ENCODE measurements at regions not wholly inside any gene's neighbourhood (a gene's known extent, or its start where the extent isn't known, plus 50 kb on each side); places are given as distances from the start of the nearest gene placed in this dataset.
"Not testable (repeated sequence)": the region's sequence is repeated elsewhere in the genome, so short reads cannot be mapped to it uniquely, and the experiment has no call there.

- CTCF ChIA-PET: interaction anchor here (0.7 to 9.8 kb wide), 17 partner anchors 10 to 150 kb away, joined by 3 to 92 read pairs (median 5); no protein-coding TSS in a partner anchor
- no peaks in the 10 kb centered on the region for H3K36me3 Mint-ChIP-seq
- DNase-seq (no peak), ATAC-seq (no peak)
- no peaks in the 10 kb centered on the region for H3K9me3 Mint-ChIP-seq (ENCODE audit: low read depth)
- peaks cover 41% of the 10 kb centered on the region for H3K27me3 Mint-ChIP-seq
- H3K27ac Mint-ChIP-seq: no peak overlapping the region
- H3K4me3 Mint-ChIP-seq: peak overlapping the region; percentile 18
- peaks cover 16% of the 10 kb centered on the region for H3K4me1 Mint-ChIP-seq
These were observed 62.2 kb downstream of the CCNE1 start for GRCh38 chr19:29873801-29874575.

DNA sequence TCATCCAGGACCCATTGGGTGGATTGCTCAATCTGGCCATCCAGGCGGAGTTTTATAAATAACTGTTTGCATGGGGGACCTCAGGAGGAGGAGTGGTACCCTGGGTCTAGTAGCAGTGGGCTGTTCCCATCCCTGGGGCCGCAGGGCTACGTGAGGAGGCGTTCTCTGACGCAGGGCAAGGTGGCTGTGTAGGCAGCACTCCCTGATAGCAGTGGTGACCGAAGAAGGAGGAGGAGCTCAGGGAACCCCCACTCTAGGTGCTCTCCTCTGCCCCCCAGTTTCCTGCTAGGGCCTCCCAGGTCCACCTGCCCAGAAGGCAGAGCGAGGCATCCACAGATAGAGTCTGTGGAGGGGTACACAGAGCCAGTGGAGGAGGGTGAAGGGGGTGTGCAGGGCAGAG, 64.1 kb downstream of the CCNE1 start:
- Mint-ChIP-seq H3K9me3 (ENCODE audit: low read depth) (no peaks in the 10 kb centered on the region), H3K4me3 (no peak overlapping the region), H3K27ac (no peak overlapping the region), H3K36me3 (no peaks in the 10 kb centered on the region), H3K4me1 (peaks cover 16% of the 10 kb centered on the region), H3K27me3 (peaks cover 46% of the 10 kb centered on the region)
- DNase-seq: no peak
- ATAC-seq: no peak
- CTCF ChIA-PET: interaction anchor here (1.1 to 9.8 kb wide), 3 partner anchors 25 to 146 kb away, joined by 4 to 92 read pairs (median 7); no protein-coding TSS in a partner anchor

- CTCF ChIA-PET: interaction anchor here (1.1 to 9.8 kb wide), 3 partner anchors 25 to 146 kb away, joined by 4 to 92 read pairs (median 7); no protein-coding TSS in a partner anchor
- peaks cover 44% of the 10 kb centered on the region for H3K27me3 Mint-ChIP-seq
- peak overlapping the region; percentile 21 for H3K4me3 Mint-ChIP-seq
- H3K4me1 Mint-ChIP-seq: peaks cover 16% of the 10 kb centered on the region
- H3K27ac Mint-ChIP-seq: no peak overlapping the region
- ATAC-seq: no peak
- H3K9me3 Mint-ChIP-seq (ENCODE audit: low read depth): no peaks in the 10 kb centered on the region
- DNase-seq: no peak
- no peaks in the 10 kb centered on the region for H3K36me3 Mint-ChIP-seq
These were observed 64.6 kb downstream of the CCNE1 start for GRCh38 chr19:29876414-29876813.

GRCh38 chr19:29876908-29877307, 65.1 kb downstream of the CCNE1 start:
- H3K27me3 Mint-ChIP-seq: peaks cover 39% of the 10 kb centered on the region
- peak overlapping the region; percentile 21 for H3K4me3 Mint-ChIP-seq
- CTCF ChIA-PET: interaction anchor here (0.7 to 9.8 kb wide), 4 partner anchors 19 to 147 kb away, joined by 3 to 92 read pairs (median 6); no protein-coding TSS in a partner anchor
- not testable (repeated sequence) for H3K9me3 Mint-ChIP-seq (ENCODE audit: low read depth); DNase-seq; H3K27ac Mint-ChIP-seq; ATAC-seq; H3K36me3 Mint-ChIP-seq
- peaks cover 15% of the 10 kb centered on the region for H3K4me1 Mint-ChIP-seq

- no peak for ATAC-seq
- Mint-ChIP-seq H3K36me3 (no peaks in the 10 kb centered on the region), H3K4me1 (peaks cover 6% of the 10 kb centered on the region), H3K4me3 (no peak overlapping the region), H3K27me3 (peaks cover 31% of the 10 kb centered on the region), H3K27ac (no peak overlapping the region), H3K9me3 (ENCODE audit: low read depth) (no peaks in the 10 kb centered on the region)
- CTCF ChIA-PET: interaction anchor here (0.6 to 1.9 kb wide), 3 partner anchors 117 to 149 kb away, joined by 3 to 8 read pairs (median 6); no protein-coding TSS in a partner anchor
- no peak for DNase-seq
These were observed 62.9 kb upstream of the URI1 start for GRCh38 chr19:29878973-29879654.

DNA sequence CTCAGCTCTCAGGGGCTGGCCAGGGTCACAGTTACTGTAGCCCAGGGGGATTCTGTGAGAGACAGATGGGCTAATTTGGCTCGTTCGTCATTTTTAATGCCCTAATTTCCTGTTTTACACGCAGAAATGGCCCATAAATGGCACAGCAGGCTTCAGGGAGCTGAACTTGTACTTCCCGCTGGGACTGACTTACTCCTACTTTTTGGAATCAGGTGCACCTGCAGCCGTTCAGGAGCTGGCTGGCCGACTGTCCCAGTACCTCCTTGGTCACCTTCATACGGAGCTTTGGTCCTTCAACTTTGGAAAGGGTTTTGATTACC, 62.4 kb upstream of the URI1 start:
- H3K9me3 Mint-ChIP-seq (ENCODE audit: low read depth): no peaks in the 10 kb centered on the region
- DNase-seq: no peak
- peaks cover 28% of the 10 kb centered on the region for H3K27me3 Mint-ChIP-seq
- no peaks in the 10 kb centered on the region for H3K36me3 Mint-ChIP-seq
- CTCF ChIA-PET: interaction anchor here (1.1 to 1.9 kb wide), 3 partner anchors 11 to 149 kb away, joined by 3 to 8 read pairs (median 6); no protein-coding TSS in a partner anchor
- H3K27ac Mint-ChIP-seq: no peak overlapping the region
- no peak for ATAC-seq
- no peak overlapping the region for H3K4me3 Mint-ChIP-seq
- H3K4me1 Mint-ChIP-seq: peaks cover 6% of the 10 kb centered on the region

DNA sequence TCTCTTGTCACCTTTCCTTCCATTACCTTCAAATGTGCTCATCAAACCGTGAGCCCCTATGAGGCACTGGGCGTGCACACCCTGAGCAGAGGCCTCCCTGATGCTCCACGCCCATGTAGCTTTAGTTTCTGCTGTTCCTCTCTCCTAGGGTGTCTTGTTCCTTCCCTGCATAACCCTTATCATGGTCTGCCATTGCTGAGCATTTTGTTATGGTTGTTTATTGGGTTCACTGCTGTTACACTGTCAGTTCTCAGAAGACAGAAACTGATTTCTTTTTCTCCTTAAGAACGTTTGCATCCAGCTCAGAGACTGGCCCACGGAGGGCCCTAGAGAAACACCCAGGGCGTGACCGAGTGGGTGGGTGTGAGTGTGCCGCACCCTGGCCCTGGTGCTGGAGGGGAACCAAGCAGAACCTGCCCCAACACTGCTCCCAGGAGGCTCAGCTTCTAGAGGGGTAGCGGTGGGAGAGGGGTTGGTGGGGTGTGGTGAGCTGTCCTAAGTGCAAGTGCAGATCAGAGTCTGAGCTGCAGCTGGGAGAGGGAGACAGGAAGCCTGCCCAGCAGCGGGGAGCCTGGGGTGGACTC, 61.4 kb upstream of the URI1 start:
- H3K4me3 Mint-ChIP-seq: no peak overlapping the region
- no peak overlapping the region for H3K27ac Mint-ChIP-seq
- H3K27me3 Mint-ChIP-seq: peaks cover 24% of the 10 kb centered on the region
- H3K9me3 Mint-ChIP-seq (ENCODE audit: low read depth): no peaks in the 10 kb centered on the region
- CTCF ChIA-PET: interaction anchor here (1.1 to 1.8 kb wide), 2 partner anchors 12 to 121 kb away, joined by 3 to 6 read pairs; no protein-coding TSS in a partner anchor
- H3K36me3 Mint-ChIP-seq: no peaks in the 10 kb centered on the region
- DNase-seq: no peak
- H3K4me1 Mint-ChIP-seq: peaks cover 8% of the 10 kb centered on the region
- no peak for ATAC-seq

GRCh38 chr19:29881386-29881785, 60.7 kb upstream of the URI1 start:
- CTCF ChIA-PET: no interaction called here
- no peak overlapping the region for H3K4me3 Mint-ChIP-seq
- no peak for ATAC-seq
- H3K9me3 Mint-ChIP-seq (ENCODE audit: low read depth): no peaks in the 10 kb centered on the region
- no peaks in the 10 kb centered on the region for H3K36me3 Mint-ChIP-seq
- H3K4me1 Mint-ChIP-seq: peaks cover 12% of the 10 kb centered on the region
- peaks cover 22% of the 10 kb centered on the region for H3K27me3 Mint-ChIP-seq
- no peak overlapping the region for H3K27ac Mint-ChIP-seq
- no peak for DNase-seq

- no peak for DNase-seq
- Mint-ChIP-seq H3K36me3 (no peaks in the 10 kb centered on the region), H3K4me3 (no peak overlapping the region), H3K9me3 (ENCODE audit: low read depth) (no peaks in the 10 kb centered on the region), H3K27me3 (peaks cover 17% of the 10 kb centered on the region), H3K4me1 (peaks cover 21% of the 10 kb centered on the region), H3K27ac (no peak overlapping the region)
- CTCF ChIA-PET: interaction anchor here (0.8 to 1.4 kb wide), 3 partner anchors 9 to 10 kb away, joined by 3 read pairs; no protein-coding TSS in a partner anchor
- no peak for ATAC-seq
These were observed 59.3 kb upstream of the URI1 start for GRCh38 chr19:29882719-29883105.

GRCh38 chr19:29884044-29884443, 58.0 kb upstream of the URI1 start:
- Mint-ChIP-seq H3K27ac (no peak overlapping the region), H3K36me3 (no peaks in the 10 kb centered on the region), H3K4me3 (no peak overlapping the region), H3K4me1 (peaks cover 22% of the 10 kb centered on the region), H3K27me3 (peaks cover 8% of the 10 kb centered on the region), H3K9me3 (ENCODE audit: low read depth) (no peaks in the 10 kb centered on the region)
- CTCF ChIA-PET: interaction anchor here (0.6 to 1.4 kb wide), 3 partner anchors 10 to 58 kb away, joined by 3 read pairs; no protein-coding TSS in a partner anchor
- ATAC-seq: no peak
- no peak for DNase-seq

DNA sequence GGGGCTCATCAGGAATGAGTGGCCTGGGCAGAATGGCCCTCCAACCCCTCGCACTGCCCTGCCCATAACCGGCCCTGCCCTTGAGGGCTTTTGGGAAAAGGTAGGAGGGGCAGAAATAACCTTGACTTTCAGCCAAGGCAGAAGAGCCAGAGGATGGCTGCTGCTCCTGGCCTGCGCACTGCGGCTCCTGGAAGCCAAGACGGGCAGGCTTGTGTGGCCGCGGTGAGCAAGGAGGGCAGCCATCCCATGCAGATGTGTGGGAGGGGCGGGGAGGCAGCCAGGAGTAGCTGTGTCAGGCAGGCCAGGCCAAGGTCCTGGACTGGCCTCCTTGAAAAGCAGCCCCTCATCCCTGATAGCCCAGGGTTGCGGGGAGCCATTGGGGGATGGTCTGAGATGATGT, 57.6 kb upstream of the URI1 start:
- no peaks in the 10 kb centered on the region for H3K36me3 Mint-ChIP-seq
- H3K4me1 Mint-ChIP-seq: peaks cover 22% of the 10 kb centered on the region
- CTCF ChIA-PET: interaction anchor here (1.1 to 1.4 kb wide), 2 partner anchors 10 to 11 kb away, joined by 3 read pairs; no protein-coding TSS in a partner anchor
- no peaks in the 10 kb centered on the region for H3K9me3 Mint-ChIP-seq (ENCODE audit: low read depth)
- DNase-seq (no peak), ATAC-seq (no peak)
- no peak overlapping the region for H3K27ac Mint-ChIP-seq
- no peak overlapping the region for H3K4me3 Mint-ChIP-seq
- H3K27me3 Mint-ChIP-seq: peaks cover 8% of the 10 kb centered on the region

- H3K27ac Mint-ChIP-seq; H3K27me3 Mint-ChIP-seq; H3K9me3 Mint-ChIP-seq (ENCODE audit: low read depth); H3K4me3 Mint-ChIP-seq; DNase-seq; H3K36me3 Mint-ChIP-seq; ATAC-seq: not testable (repeated sequence)
- peaks cover 22% of the 10 kb centered on the region for H3K4me1 Mint-ChIP-seq
- CTCF ChIA-PET: interaction anchor here (0.9 to 2.9 kb wide), 6 partner anchors 12 to 156 kb away, joined by 3 to 14 read pairs (median 6); partner anchors contain the start of gene URI1
These were observed 55.9 kb upstream of the URI1 start for GRCh38 chr19:29886106-29886505.

DNA sequence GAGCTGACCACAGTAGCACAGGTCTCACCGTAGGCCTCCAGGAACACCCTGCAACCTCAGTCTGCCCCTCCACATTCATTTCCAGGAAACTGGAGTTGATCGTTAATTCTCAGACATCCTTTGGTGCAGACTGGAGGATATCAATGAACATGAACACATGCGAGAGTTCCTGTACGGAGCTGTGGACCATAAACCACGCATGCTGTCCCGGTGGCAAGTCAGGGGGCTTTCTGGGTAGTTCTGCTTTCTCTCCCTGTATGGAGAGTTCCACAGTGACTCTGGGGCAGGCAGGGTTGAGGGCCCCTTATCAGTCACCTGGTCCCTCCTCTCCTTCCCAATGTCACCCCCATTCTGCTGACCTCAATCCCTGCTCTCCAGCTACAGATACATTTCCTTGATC, 55.5 kb upstream of the URI1 start:
- no peaks in the 10 kb centered on the region for H3K36me3 Mint-ChIP-seq
- no peaks in the 10 kb centered on the region for H3K27me3 Mint-ChIP-seq
- peak overlapping the region; percentile 28 for H3K27ac Mint-ChIP-seq
- no peak for ATAC-seq
- peak; percentile 44 for DNase-seq
- H3K9me3 Mint-ChIP-seq (ENCODE audit: low read depth): no peaks in the 10 kb centered on the region
- CTCF ChIA-PET: interaction anchor here (0.6 to 2.9 kb wide), 7 partner anchors 12 to 156 kb away, joined by 3 to 14 read pairs (median 4); partner anchors contain the start of gene URI1
- peaks cover 22% of the 10 kb centered on the region for H3K4me1 Mint-ChIP-seq
- no peak overlapping the region for H3K4me3 Mint-ChIP-seq

Measured in activated CD8-positive, alpha-beta memory T cell treated with anti-CD3 and anti-CD28 coated beads, Interleukin-2, amount 10 ng/mL, durations not matched to agents 7 days and 5 days (primary cell).